Lower leg skin (tissue), 3 donors: ENCODE measurements at regions not wholly inside any gene's neighbourhood (a gene's known extent, or its start where the extent isn't known, plus 50 kb on each side); places are given as distances from the start of the nearest gene placed in this dataset.

Experiments
- CTCF ChIP-seq, 3 donors: fragments of 450-650 bp; IDR thresholded peaks; one replicate each; pipeline ENCODE4 v1.5.1; 2016; ENCODE audit warnings: antibody characterized with exemption in 3 of 3, mild to moderate bottlenecking in 3 of 3, moderate library complexity in 2 of 3
- POLR2A ChIP-seq, 2 donors: fragments of 450-650 bp; IDR thresholded peaks; one replicate each; pipeline ENCODE4 v1.6.1; 2016 to 2017; ENCODE audit warnings: antibody characterized with exemption in 2 of 2, mild to moderate bottlenecking in 1 of 2, moderate library complexity in 1 of 2

- TF ChIP-seq CTCF (IDR thresholded peaks at IDR 0.05) (no peak), POLR2A (IDR thresholded peaks at IDR 0.05) (no peak)
These were observed 1352.2 kb downstream of the SUCLG1 start for GRCh38 chr2:83106853-83107252.
